NB4 (cell line): ENCODE measurements at regions not wholly inside any gene's neighbourhood (a gene's known extent, or its start where the extent isn't known, plus 50 kb on each side); places are given as distances from the start of the nearest gene placed in this dataset.

Source experiments
- DNase-seq: peaks from one replicate; pipeline ENCODE4 v3.0.0; 2010; ENCODE audit warnings: low read depth
- H3K4me3 ChIP-seq: one replicate; pipeline ENCODE4 v1.5.1; 2011; ENCODE audit warnings: mild to moderate bottlenecking, low read depth, low read length, moderate library complexity
- CTCF ChIP-seq: IDR thresholded peaks from one replicate; pipeline ENCODE4 v1.5.1; 2012; ENCODE audit warnings: low read depth, low read length
- MAX ChIP-seq: IDR thresholded peaks from 2 replicates; pipeline ENCODE4 v1.6.1; 2011; ENCODE audit warnings: low read depth, low read length
- MYC ChIP-seq: IDR thresholded peaks from 2 replicates; pipeline ENCODE4 v1.6.1; 2011; ENCODE audit warnings: low read depth, low read length
- POLR2A ChIP-seq: IDR thresholded peaks from 2 replicates; pipeline ENCODE4 v1.6.1; 2011; ENCODE audit warnings: mild to moderate bottlenecking; ENCODE audit not compliant: insufficient read length; ENCODE audit errors: extremely low read depth

DNA sequence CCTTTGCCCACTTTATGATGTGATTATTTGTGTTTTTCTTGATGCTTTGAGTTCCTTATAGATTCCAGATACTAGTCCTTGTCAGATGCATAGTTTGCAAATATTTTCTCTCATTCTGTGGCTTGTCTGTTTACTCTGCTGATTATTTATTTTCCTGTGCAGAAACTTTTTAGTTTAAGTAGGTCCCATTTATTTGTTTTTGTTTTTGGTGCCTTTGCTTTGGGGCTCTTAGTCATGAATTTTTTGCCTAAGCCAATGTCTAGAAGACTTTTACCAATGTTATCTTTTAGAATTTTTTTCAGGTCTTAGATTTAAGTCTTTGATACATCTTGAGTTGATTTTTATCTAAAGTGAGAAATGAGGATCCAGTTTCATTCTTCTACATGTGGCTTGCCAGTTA lies 667.3 kb downstream of the SLC16A7 start:
- no peak for DNase-seq
- TF ChIP-seq POLR2A: no peak
- no peak for TF ChIP-seq MYC
- no peak for TF ChIP-seq CTCF
- no peak for TF ChIP-seq MAX
- no peak overlapping the region for H3K4me3 ChIP-seq

GRCh38 chr12:60263836-60264493 lies 668.1 kb downstream of the SLC16A7 start:
- no peak for DNase-seq
- TF ChIP-seq CTCF (no peak), POLR2A (no peak), MYC (no peak), MAX (no peak)
- no peak overlapping the region for H3K4me3 ChIP-seq

GRCh38 chr12:60265741-60266140 lies 669.9 kb downstream of the SLC16A7 start:
- no peak overlapping the region for H3K4me3 ChIP-seq
- TF ChIP-seq POLR2A: no peak
- no peak for TF ChIP-seq CTCF
- TF ChIP-seq MYC: no peak
- no peak for TF ChIP-seq MAX
- DNase-seq: no peak

DNA sequence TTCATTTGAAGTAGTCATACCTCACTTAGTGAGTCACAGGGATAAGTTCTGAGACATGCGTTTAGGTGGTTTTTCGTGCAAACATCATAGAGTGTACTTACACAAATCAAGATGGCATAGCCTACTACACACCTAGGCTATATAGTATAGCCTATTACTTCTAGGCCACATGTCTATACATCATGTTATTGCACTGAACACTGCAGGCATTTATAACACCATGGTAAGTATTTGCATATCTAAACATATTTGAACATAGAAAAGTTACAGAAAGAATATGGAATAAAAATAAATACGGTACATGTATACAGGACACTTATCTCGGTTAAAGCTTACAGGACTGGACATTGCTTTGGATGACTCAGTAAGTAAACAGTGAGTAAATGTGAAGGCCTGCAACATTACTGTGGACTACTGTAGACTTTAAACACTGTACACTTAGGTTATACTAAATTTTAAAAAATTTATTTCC lies 670.6 kb downstream of the SLC16A7 start:
- no peak overlapping the region for H3K4me3 ChIP-seq
- DNase-seq: no peak
- TF ChIP-seq CTCF (no peak), MAX (no peak), POLR2A (no peak), MYC (no peak)

- no peak for DNase-seq
- no peak overlapping the region for H3K4me3 ChIP-seq
- TF ChIP-seq MAX (no peak), POLR2A (no peak), MYC (no peak), CTCF (no peak)
These were observed 673.9 kb downstream of the SLC16A7 start for GRCh38 chr12:60269611-60270269.
